B cell (primary cell): ENCODE measurements at regions not wholly inside any gene's neighbourhood (a gene's known extent, or its start where the extent isn't known, plus 50 kb on each side); places are given as distances from the start of the nearest gene placed in this dataset.

Source experiments
- ATAC-seq: fragments of 200-7000 bp; cut with Tn5 transposase; one replicate; pipeline ENCODE4 v1.10.0; 2021; ENCODE audit warnings: low read depth, mild to moderate bottlenecking, moderate number of reproducible peaks, moderate library complexity
- CTCF ChIA-PET: fragments of 350-600 bp; sonication (Branson Sonifier 250); formaldehyde crosslinking; loops from one replicate; lab custom pipeline; 2021; ENCODE audit warnings: antibody characterized with exemption, inconsistent platforms; lab: Charles Lee
- POLR2A ChIA-PET: fragments of 350-600 bp; sonication (Branson Sonifier 250); formaldehyde crosslinking; loops from one replicate; lab custom pipeline; 2021; ENCODE audit warnings: antibody characterized with exemption; lab: Charles Lee
- DNase-seq: peaks from one replicate; pipeline ENCODE4 v3.0.0; 2013
- H2AFZ ChIP-seq: 2 replicates; pipeline ENCODE4 v1.6.1; 2012; ENCODE audit warnings: mild to moderate bottlenecking, low read depth, low read length; ENCODE audit not compliant: insufficient read depth, poor library complexity, severe bottlenecking
- H3K27ac ChIP-seq, 2 donors: 1 replicate in 1 of 2; 2 replicates in 1 of 2; pipeline ENCODE4 v1.5.1; 2012 to 2013; ENCODE audit warnings: low read length in 2 of 2, mild to moderate bottlenecking in 2 of 2, moderate library complexity in 1 of 2
- H3K27me3 ChIP-seq, 4 experiments: fragments of 200-600 bp in 1 of 4; sonication (generic) in 1 of 4; replicated peaks in 1 of 4; 1 replicate in 2 of 4; 2 replicates in 2 of 4; pipeline versions ENCODE4 v1.6.1 to v1.7.0; 2013 to 2016; ENCODE audit warnings: low read length in 3 of 4, mild to moderate bottlenecking in 2 of 4, mixed read lengths in 1 of 4, moderate library complexity in 1 of 4; ENCODE audit not compliant: insufficient read depth in 4 of 4, control insufficient read depth in 3 of 4; ENCODE audit errors: control extremely low read depth in 1 of 4
- H3K36me3 ChIP-seq, 2 experiments: replicated peaks in 1 of 2; 1 replicate in 1 of 2; 2 replicates in 1 of 2; pipeline versions ENCODE4 v1.6.1 to v1.7.1; 2013; ENCODE audit warnings: low read length in 1 of 2; ENCODE audit not compliant: insufficient read depth in 2 of 2, control insufficient read depth in 1 of 2; ENCODE audit errors: control extremely low read depth in 1 of 2, extremely low read depth in 1 of 2
- H3K4me1 ChIP-seq, 2 donors: fragments of 200-600 bp in 1 of 2; sonication (generic) in 1 of 2; 1 replicate in 1 of 2; 2 replicates in 1 of 2; pipeline versions ENCODE4 v1.5.1 to v1.6.1; 2013 to 2017; ENCODE audit warnings: low read length in 2 of 2; ENCODE audit not compliant: control insufficient read depth in 2 of 2, insufficient read depth in 2 of 2
- H3K4me2 ChIP-seq: replicated peaks from 2 replicates; pipeline ENCODE3; 2012; ENCODE audit warnings: mild to moderate bottlenecking, low read depth, low read length; ENCODE audit not compliant: poor library complexity, severe bottlenecking
- H3K4me3 ChIP-seq, 5 experiments: fragments of 200-600 bp in 1 of 5; sonication (generic) in 1 of 5; 1 replicate in 3 of 5; 2 replicates in 2 of 5; pipeline versions ENCODE4 v1.5.1 to v1.7.0; 2011 to 2016; ENCODE audit warnings: low read length in 4 of 5, mild to moderate bottlenecking in 4 of 5, low read depth in 2 of 5, control low read depth in 1 of 5, moderate library complexity in 1 of 5; ENCODE audit not compliant: insufficient read depth in 1 of 5; ENCODE audit errors: control extremely low read depth in 1 of 5, extremely low read depth in 1 of 5
- H3K79me2 ChIP-seq: fragments of 200-600 bp; sonication (generic); one replicate; pipeline ENCODE4 v1.6.0; 2016; ENCODE audit warnings: low read length; ENCODE audit not compliant: control insufficient read depth, insufficient read depth
- H3K9ac ChIP-seq: fragments of 200-600 bp; sonication (generic); 2 replicates; pipeline ENCODE4 v1.6.1; 2017; ENCODE audit warnings: mild to moderate bottlenecking, low read length, moderate library complexity
- H3K9me3 ChIP-seq, 3 donors: one replicate each; pipeline versions ENCODE4 v1.6.1 to v1.7.1; 2013; ENCODE audit warnings: low read length in 2 of 3; ENCODE audit not compliant: control insufficient read depth in 2 of 3, insufficient read depth in 1 of 3; ENCODE audit errors: control extremely low read depth in 1 of 3
- H4K20me1 ChIP-seq: 2 replicates; pipeline ENCODE4 v1.6.0; 2012; ENCODE audit warnings: mild to moderate bottlenecking, low read length; ENCODE audit not compliant: insufficient read depth, control insufficient read depth, poor library complexity, severe bottlenecking
- H3K27ac Mint-ChIP-seq: one replicate; pipeline ENCODE4 v1.8.0; 2021; ENCODE audit warnings: mixed read lengths
- H3K27me3 Mint-ChIP-seq: one replicate; pipeline ENCODE4 v1.8.0; 2021; ENCODE audit warnings: mixed read lengths
- H3K4me1 Mint-ChIP-seq: one replicate; pipeline ENCODE4 v1.8.0; 2021; ENCODE audit warnings: mixed read lengths
- H3K4me3 Mint-ChIP-seq: one replicate; pipeline ENCODE4 v1.8.0; 2021; ENCODE audit warnings: mixed read lengths
- H3K9me3 Mint-ChIP-seq: one replicate; pipeline ENCODE4 v1.8.0; 2022; ENCODE audit warnings: mixed read lengths; ENCODE audit not compliant: insufficient read depth
- EZH2 ChIP-seq: IDR thresholded peaks from 2 replicates; pipeline ENCODE4 v1.6.1; 2012; ENCODE audit warnings: borderline replicate concordance, low read depth, mild to moderate bottlenecking, moderate library complexity, low read length; ENCODE audit not compliant: insufficient read depth, poor library complexity, severe bottlenecking
- WGBS: methylation state at CpG from one replicate; pipeline ENCODE4 v1.1.5; 2013; ENCODE audit warnings: missing lambda C conversion rate; ENCODE audit not compliant: insufficient coverage; 5-methylcytosine and 5-hydroxymethylcytosine counted together
- intact Hi-C: fragments of 100-400 bp; cut with micrococcal nuclease; formaldehyde crosslinking; loops from one replicate; pipeline ENCODE4 v1.10.0; 2022
- TF ChIP-seq, protein P1 (sequence below): fragments of 200-600 bp; IDR thresholded peaks from one replicate; pipeline ENCODE4 v1.8.0; 2022; ENCODE audit warnings: antibody characterized with exemption, mild to moderate bottlenecking

DNA sequence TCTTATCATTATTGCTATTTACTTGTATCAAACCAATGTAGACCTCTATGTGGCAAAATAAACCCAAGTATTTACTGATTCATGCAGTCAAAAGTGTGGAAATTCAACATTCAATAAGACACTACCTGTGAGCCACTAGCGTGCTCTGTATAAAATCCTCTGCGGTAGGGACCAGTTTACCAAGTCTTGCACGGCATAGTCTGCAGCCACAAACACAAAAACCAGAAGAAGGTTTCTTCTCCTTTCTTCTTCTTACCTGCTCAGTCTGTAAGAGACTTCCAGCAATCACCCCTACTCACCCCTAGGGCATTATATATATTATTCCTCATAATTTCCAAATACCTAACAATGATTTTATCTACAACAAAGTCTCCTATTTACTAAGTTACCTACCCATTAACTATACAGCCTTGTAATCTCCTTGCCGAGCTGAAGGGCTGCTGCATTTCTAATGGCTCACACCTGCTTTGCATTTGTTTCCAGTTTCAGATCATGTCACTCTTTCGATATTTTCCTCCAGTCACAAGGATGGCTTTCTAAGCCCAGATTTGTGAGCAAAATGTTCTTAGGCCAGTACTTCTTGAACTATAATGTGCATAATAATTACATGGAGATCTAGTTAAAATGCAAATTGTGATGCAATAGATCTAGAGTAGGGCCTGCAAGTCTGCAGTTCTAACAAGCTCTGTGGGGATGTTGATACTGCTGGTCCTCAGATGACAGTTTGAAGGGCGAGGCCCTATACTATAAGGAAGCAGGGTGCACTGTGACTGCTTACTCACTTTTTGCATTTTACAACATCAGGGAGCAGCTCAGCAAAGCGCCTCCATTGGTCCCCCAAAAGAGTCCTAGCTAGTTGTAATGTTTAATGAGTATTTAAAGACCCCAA is 191.9 kb upstream of the DDI1 start:
- no peak for ATAC-seq
- no peak for DNase-seq
- Histone ChIP-seq H3K9me3 (no peaks in the 10 kb centered on the region), H3K4me1 (no peaks in the 10 kb centered on the region), H3K79me2 (no peaks in the 10 kb centered on the region), H3K4me2 (no peak overlapping the region), H3K27ac (no peak overlapping the region), H3K27me3 (no peaks in the 10 kb centered on the region), H2AFZ (no peak overlapping the region), H3K4me3 (no peak overlapping the region), H3K36me3 (no peaks in the 10 kb centered on the region), H3K9ac (no peak overlapping the region), H4K20me1 (no peaks in the 10 kb centered on the region)
- 60% methylated on average over 6 of the region's 7 CpGs for WGBS
- TF ChIP-seq EZH2: no peak
- TF ChIP-seq, protein P1, sequence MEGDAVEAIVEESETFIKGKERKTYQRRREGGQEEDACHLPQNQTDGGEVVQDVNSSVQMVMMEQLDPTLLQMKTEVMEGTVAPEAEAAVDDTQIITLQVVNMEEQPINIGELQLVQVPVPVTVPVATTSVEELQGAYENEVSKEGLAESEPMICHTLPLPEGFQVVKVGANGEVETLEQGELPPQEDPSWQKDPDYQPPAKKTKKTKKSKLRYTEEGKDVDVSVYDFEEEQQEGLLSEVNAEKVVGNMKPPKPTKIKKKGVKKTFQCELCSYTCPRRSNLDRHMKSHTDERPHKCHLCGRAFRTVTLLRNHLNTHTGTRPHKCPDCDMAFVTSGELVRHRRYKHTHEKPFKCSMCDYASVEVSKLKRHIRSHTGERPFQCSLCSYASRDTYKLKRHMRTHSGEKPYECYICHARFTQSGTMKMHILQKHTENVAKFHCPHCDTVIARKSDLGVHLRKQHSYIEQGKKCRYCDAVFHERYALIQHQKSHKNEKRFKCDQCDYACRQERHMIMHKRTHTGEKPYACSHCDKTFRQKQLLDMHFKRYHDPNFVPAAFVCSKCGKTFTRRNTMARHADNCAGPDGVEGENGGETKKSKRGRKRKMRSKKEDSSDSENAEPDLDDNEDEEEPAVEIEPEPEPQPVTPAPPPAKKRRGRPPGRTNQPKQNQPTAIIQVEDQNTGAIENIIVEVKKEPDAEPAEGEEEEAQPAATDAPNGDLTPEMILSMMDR: no peak
- H3K4me1 Mint-ChIP-seq: peaks cover 9% of the 10 kb centered on the region
- H3K4me3 Mint-ChIP-seq: no peak overlapping the region
- no peak overlapping the region for H3K27ac Mint-ChIP-seq
- H3K27me3 Mint-ChIP-seq: peaks cover 4% of the 10 kb centered on the region
- intact Hi-C loops: no loop called here
- CTCF ChIA-PET: no interaction called here
- POLR2A ChIA-PET: no interaction called here
- no peaks in the 10 kb centered on the region for H3K9me3 Mint-ChIP-seq

DNA sequence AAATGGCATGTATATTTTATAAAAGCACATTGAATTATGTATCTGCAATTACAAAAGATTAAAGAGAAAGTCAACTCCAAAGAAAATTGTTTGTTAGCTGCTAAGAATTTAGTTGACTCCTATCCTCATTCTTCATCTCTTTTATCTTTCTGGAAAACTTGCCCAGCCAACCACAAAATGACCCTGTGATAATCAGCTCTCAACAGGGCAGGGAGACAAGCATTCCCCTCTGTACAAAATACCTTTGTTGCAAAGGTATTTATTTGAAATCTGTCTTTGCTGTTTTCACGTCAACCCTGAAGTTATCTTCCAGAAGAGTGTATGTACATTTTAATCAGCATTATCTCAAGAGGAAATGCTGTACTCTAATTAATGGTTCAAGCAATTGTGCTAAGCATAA is 191.1 kb upstream of the DDI1 start:
- no peaks in the 10 kb centered on the region for H4K20me1 ChIP-seq
- intact Hi-C loops: no loop called here
- peaks cover 0 to 2% (median 0%) of the 10 kb centered on the region in 4 experiments for H3K27me3 ChIP-seq
- Mint-ChIP-seq H3K27ac (no peak overlapping the region), H3K9me3 (no peaks in the 10 kb centered on the region), H3K4me3 (no peak overlapping the region), H3K4me1 (peaks cover 9% of the 10 kb centered on the region), H3K27me3 (peaks cover 4% of the 10 kb centered on the region)
- H3K4me1 ChIP-seq: no peaks in the 10 kb centered on the region
- CTCF ChIA-PET: no interaction called here
- H3K4me3 ChIP-seq: no peak overlapping the region
- no peaks in the 10 kb centered on the region for H3K79me2 ChIP-seq
- no peaks in the 10 kb centered on the region for H3K36me3 ChIP-seq
- no peak overlapping the region for H3K9ac ChIP-seq
- no CpG with 5 or more reads among the region's 1 CpG for WGBS
- no peak overlapping the region for H2AFZ ChIP-seq
- no peak overlapping the region for H3K27ac ChIP-seq
- no peak for TF ChIP-seq EZH2
- TF ChIP-seq, protein P1: no peak
- DNase-seq (no peak), ATAC-seq (no peak)
- H3K9me3 ChIP-seq: no peaks in the 10 kb centered on the region
- H3K4me2 ChIP-seq: no peak overlapping the region
- POLR2A ChIA-PET: no interaction called here
